CD4-positive, alpha-beta T cell (primary cell): ENCODE measurements at regions not wholly inside any gene's neighbourhood (a gene's known extent, or its start where the extent isn't known, plus 50 kb on each side); places are given as distances from the start of the nearest gene placed in this dataset.

Experiments
- ATAC-seq: fragments of 200-7000 bp; cut with Tn5 transposase; one replicate; pipeline ENCODE4 v1.10.0; 2022; ENCODE audit warnings: mild to moderate bottlenecking; ENCODE audit not compliant: poor library complexity
- CTCF ChIA-PET: fragments of 350-600 bp; sonication (Branson Sonifier 250); formaldehyde crosslinking; loops from one replicate; lab custom pipeline; 2021; ENCODE audit warnings: antibody characterized with exemption, inconsistent platforms; lab: Charles Lee
- POLR2A ChIA-PET: fragments of 350-600 bp; sonication (Branson Sonifier 250); formaldehyde crosslinking; loops from one replicate; lab custom pipeline; 2021; ENCODE audit warnings: antibody characterized with exemption, inconsistent platforms; lab: Charles Lee
- DNase-seq, 14 experiments: peaks; one replicate each; pipeline ENCODE4 v3.0.0-alpha.2; 2013 to 2020; ENCODE audit warnings: mixed read lengths in 2 of 14
- H3K27ac ChIP-seq, 2 donors: one replicate each; pipeline versions ENCODE4 v1.5.1 to v1.7.0; 2013; ENCODE audit warnings: low read length in 2 of 2, low read depth in 1 of 2, mild to moderate bottlenecking in 1 of 2
- H3K27me3 ChIP-seq, 2 experiments: 1 replicate in 1 of 2; 2 replicates in 1 of 2; pipeline versions ENCODE4 v1.6.1 to v1.7.0; 2013; ENCODE audit warnings: low read length in 2 of 2, control low read depth in 1 of 2, mild to moderate bottlenecking in 1 of 2, moderate library complexity in 1 of 2; ENCODE audit not compliant: insufficient read depth in 2 of 2, control insufficient read depth in 1 of 2
- H3K36me3 ChIP-seq: one replicate; pipeline ENCODE4 v1.6.1; 2013; ENCODE audit warnings: low read length, control low read depth; ENCODE audit not compliant: insufficient read depth
- H3K4me1 ChIP-seq: one replicate; pipeline ENCODE4 v1.6.1; 2013; ENCODE audit warnings: low read length, control low read depth; ENCODE audit not compliant: insufficient read depth
- H3K4me3 ChIP-seq: one replicate; pipeline ENCODE4 v1.5.1; 2013; ENCODE audit warnings: mild to moderate bottlenecking, low read length, moderate library complexity
- H3K9me3 ChIP-seq, 2 experiments: 1 replicate in 1 of 2; 2 replicates in 1 of 2; pipeline versions ENCODE4 v1.6.1 to v1.7.0; 2013; ENCODE audit warnings: low read length in 2 of 2, mild to moderate bottlenecking in 2 of 2, control low read depth in 1 of 2, moderate library complexity in 1 of 2; ENCODE audit not compliant: control insufficient read depth in 1 of 2, insufficient read depth in 1 of 2
- H3K27ac Mint-ChIP-seq: one replicate; pipeline ENCODE4 v1.8.0; 2020; ENCODE audit warnings: mixed read lengths
- H3K27me3 Mint-ChIP-seq: one replicate; pipeline ENCODE4 v1.8.0; 2021; ENCODE audit warnings: mixed read lengths
- H3K36me3 Mint-ChIP-seq: one replicate; pipeline ENCODE4 v1.8.0; 2021; ENCODE audit warnings: low read depth, mixed read lengths
- H3K4me1 Mint-ChIP-seq: one replicate; pipeline ENCODE4 v1.8.0; 2021; ENCODE audit warnings: low read depth, mixed read lengths
- H3K4me3 Mint-ChIP-seq: one replicate; pipeline ENCODE4 v1.8.0; 2020; ENCODE audit warnings: mild to moderate bottlenecking, mixed read lengths
- H3K9me3 Mint-ChIP-seq: one replicate; pipeline ENCODE4 v1.8.0; 2020; ENCODE audit warnings: mixed read lengths
- intact Hi-C, 2 experiments: fragments of 100-400 bp; cut with DNase I in 1 of 2; cut with micrococcal nuclease in 1 of 2; formaldehyde crosslinking; loops; one replicate each; pipeline versions ENCODE4 v1.15.1 to v1.9.0; 2023 to 2025; cut with DNase I, micrococcal nuclease
- TF ChIP-seq, protein P1 (sequence below): fragments of 200-600 bp; IDR thresholded peaks from one replicate; pipeline ENCODE4 v1.8.0; 2022; ENCODE audit warnings: antibody characterized with exemption, mild to moderate bottlenecking

GRCh38 chr6:62344850-62345249 is 58.8 kb upstream of the KHDRBS2 start:
- intact Hi-C loops: no loop called here
- H3K27ac Mint-ChIP-seq: no peak overlapping the region
- Histone ChIP-seq H3K4me1 (no peaks in the 10 kb centered on the region), H3K4me3 (no peak overlapping the region), H3K27me3 (no peaks in the 10 kb centered on the region), H3K36me3 (no peaks in the 10 kb centered on the region), H3K27ac (no peak overlapping the region), H3K9me3 (peaks cover 4 to 10% of the 10 kb centered on the region in 2 experiments)
- no peaks in the 10 kb centered on the region for H3K36me3 Mint-ChIP-seq
- TF ChIP-seq, protein P1, sequence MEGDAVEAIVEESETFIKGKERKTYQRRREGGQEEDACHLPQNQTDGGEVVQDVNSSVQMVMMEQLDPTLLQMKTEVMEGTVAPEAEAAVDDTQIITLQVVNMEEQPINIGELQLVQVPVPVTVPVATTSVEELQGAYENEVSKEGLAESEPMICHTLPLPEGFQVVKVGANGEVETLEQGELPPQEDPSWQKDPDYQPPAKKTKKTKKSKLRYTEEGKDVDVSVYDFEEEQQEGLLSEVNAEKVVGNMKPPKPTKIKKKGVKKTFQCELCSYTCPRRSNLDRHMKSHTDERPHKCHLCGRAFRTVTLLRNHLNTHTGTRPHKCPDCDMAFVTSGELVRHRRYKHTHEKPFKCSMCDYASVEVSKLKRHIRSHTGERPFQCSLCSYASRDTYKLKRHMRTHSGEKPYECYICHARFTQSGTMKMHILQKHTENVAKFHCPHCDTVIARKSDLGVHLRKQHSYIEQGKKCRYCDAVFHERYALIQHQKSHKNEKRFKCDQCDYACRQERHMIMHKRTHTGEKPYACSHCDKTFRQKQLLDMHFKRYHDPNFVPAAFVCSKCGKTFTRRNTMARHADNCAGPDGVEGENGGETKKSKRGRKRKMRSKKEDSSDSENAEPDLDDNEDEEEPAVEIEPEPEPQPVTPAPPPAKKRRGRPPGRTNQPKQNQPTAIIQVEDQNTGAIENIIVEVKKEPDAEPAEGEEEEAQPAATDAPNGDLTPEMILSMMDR: no peak
- no peaks in the 10 kb centered on the region for H3K4me1 Mint-ChIP-seq
- POLR2A ChIA-PET: no interaction called here
- no peaks in the 10 kb centered on the region for H3K27me3 Mint-ChIP-seq
- peaks cover 10% of the 10 kb centered on the region for H3K9me3 Mint-ChIP-seq
- DNase-seq: no peak
- no peak overlapping the region for H3K4me3 Mint-ChIP-seq
- CTCF ChIA-PET: no interaction called here
- no peak for ATAC-seq

- Histone ChIP-seq H3K9me3 (peaks cover 0 to 15% of the 10 kb centered on the region in 2 experiments), H3K36me3 (no peaks in the 10 kb centered on the region), H3K4me3 (no peak overlapping the region), H3K27me3 (no peaks in the 10 kb centered on the region), H3K27ac (no peak overlapping the region), H3K4me1 (no peaks in the 10 kb centered on the region)
- Mint-ChIP-seq H3K4me3 (no peak overlapping the region), H3K9me3 (peaks cover 7% of the 10 kb centered on the region), H3K36me3 (no peaks in the 10 kb centered on the region), H3K4me1 (no peaks in the 10 kb centered on the region), H3K27ac (no peak overlapping the region), H3K27me3 (no peaks in the 10 kb centered on the region)
- ATAC-seq (no peak), DNase-seq (no peak)
- CTCF ChIA-PET: no interaction called here
- TF ChIP-seq, protein P1: no peak
- POLR2A ChIA-PET: no interaction called here
- intact Hi-C loops: no loop called here
These were observed 52.5 kb upstream of the KHDRBS2 start for GRCh38 chr6:62338477-62338876.
